ENCODE measurements at regions not wholly inside any gene's neighbourhood (a gene's known extent, or its start where the extent isn't known, plus 50 kb on each side); places are given as distances from the start of the nearest gene placed in this dataset.
A peak's percentile ranks its signal among the peaks of the same experiment; 100 is the strongest.

DNA sequence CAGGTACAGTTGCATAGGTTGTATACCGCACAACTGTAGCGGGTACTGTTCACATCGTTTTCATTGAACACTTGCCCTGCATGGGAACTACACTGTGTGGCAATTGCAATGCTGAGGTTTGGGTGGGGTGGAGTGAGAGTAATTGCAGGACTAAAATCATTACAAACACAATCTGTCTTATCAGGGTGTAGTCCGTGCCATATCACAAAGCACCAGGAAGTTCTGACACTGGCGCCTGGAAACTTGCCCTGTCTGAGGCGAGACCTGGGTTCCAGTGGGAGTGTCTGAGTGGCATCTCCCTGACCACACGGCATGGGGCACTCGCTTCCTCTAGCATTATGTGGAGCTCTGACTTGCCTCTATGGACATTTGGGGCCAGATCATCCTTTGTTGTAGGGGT is 153.4 kb downstream of the RGS9 start:
- no peak for DNase-seq (ENCODE audit: low spot score)
- H3K9me3 ChIP-seq (ENCODE audit: severe bottlenecking): no peaks in the 10 kb centered on the region
- no peak for ATAC-seq (ENCODE audit: low read depth)
- no peak overlapping the region for H3K27ac ChIP-seq (ENCODE audit: poor library complexity, severe bottlenecking)
- no peaks in the 10 kb centered on the region for H3K36me3 ChIP-seq (ENCODE audit: low read depth)
- no peak overlapping the region for H3K4me3 ChIP-seq (ENCODE audit: severe bottlenecking)
- no peaks in the 10 kb centered on the region for H3K4me1 ChIP-seq (ENCODE audit: insufficient read depth, poor library complexity, severe bottlenecking)
- TF ChIP-seq, protein P1, sequence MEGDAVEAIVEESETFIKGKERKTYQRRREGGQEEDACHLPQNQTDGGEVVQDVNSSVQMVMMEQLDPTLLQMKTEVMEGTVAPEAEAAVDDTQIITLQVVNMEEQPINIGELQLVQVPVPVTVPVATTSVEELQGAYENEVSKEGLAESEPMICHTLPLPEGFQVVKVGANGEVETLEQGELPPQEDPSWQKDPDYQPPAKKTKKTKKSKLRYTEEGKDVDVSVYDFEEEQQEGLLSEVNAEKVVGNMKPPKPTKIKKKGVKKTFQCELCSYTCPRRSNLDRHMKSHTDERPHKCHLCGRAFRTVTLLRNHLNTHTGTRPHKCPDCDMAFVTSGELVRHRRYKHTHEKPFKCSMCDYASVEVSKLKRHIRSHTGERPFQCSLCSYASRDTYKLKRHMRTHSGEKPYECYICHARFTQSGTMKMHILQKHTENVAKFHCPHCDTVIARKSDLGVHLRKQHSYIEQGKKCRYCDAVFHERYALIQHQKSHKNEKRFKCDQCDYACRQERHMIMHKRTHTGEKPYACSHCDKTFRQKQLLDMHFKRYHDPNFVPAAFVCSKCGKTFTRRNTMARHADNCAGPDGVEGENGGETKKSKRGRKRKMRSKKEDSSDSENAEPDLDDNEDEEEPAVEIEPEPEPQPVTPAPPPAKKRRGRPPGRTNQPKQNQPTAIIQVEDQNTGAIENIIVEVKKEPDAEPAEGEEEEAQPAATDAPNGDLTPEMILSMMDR (IDR thresholded peaks at IDR 0.05; ENCODE audit: poor library complexity, severe bottlenecking): no peak
- no peaks in the 10 kb centered on the region for H3K27me3 ChIP-seq (ENCODE audit: insufficient read depth, poor library complexity, severe bottlenecking)

DNA sequence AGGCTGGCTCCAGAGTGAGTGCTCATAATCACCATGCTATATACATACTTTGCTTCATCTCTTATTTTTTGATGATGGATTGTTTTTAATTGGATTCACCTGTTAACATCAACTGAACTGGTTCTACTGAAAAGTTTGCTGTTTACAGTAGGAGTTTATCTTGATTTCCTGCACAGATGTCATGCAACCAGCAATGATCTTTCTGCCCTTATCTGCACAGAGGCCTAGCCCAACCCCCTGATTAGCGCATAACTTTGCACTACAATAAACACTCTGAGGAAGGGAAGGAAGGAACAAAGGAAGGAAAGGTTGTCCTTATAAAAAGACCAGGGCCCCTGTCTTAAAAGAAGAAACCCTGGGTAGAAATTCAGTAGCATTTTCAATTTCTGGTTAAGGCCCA is 152.9 kb downstream of the RGS9 start:
- Histone ChIP-seq H3K4me1 (ENCODE audit: insufficient read depth, poor library complexity, severe bottlenecking) (no peaks in the 10 kb centered on the region), H3K4me3 (ENCODE audit: severe bottlenecking) (no peak overlapping the region), H3K27ac (ENCODE audit: poor library complexity, severe bottlenecking) (no peak overlapping the region), H3K9me3 (ENCODE audit: severe bottlenecking) (no peaks in the 10 kb centered on the region), H3K27me3 (ENCODE audit: insufficient read depth, poor library complexity, severe bottlenecking) (no peaks in the 10 kb centered on the region), H3K36me3 (ENCODE audit: low read depth) (no peaks in the 10 kb centered on the region)
- ATAC-seq (ENCODE audit: low read depth): no peak
- TF ChIP-seq, protein P1 (IDR thresholded peaks at IDR 0.05; ENCODE audit: poor library complexity, severe bottlenecking): no peak
- no peak for DNase-seq (ENCODE audit: low spot score)

DNA sequence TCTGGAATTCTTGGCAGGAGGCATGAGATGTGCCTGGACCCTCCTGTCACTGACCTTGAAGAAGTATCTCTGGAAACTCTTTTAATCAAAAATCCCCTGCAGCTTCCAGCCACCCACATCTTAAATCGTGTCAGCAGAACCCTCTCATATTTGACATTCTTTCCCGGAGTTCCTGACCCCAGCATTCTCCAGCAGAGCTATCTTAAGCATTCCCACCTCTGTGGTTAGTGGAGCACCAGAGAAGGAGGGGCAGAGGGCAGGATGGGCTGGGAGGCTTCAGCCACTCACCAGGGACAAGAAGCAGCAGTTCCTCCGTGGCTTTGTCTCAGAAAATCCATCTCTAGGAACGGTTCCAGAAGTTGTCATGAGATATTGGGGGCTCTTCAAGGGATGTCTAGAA is 149.9 kb downstream of the RGS9 start:
- Histone ChIP-seq H3K36me3 (ENCODE audit: low read depth) (no peaks in the 10 kb centered on the region), H3K9me3 (ENCODE audit: severe bottlenecking) (no peaks in the 10 kb centered on the region), H3K27ac (ENCODE audit: poor library complexity, severe bottlenecking) (no peak overlapping the region), H3K4me3 (ENCODE audit: severe bottlenecking) (no peak overlapping the region), H3K4me1 (ENCODE audit: insufficient read depth, poor library complexity, severe bottlenecking) (no peaks in the 10 kb centered on the region), H3K27me3 (ENCODE audit: insufficient read depth, poor library complexity, severe bottlenecking) (no peaks in the 10 kb centered on the region)
- ATAC-seq (ENCODE audit: low read depth) (no peak), DNase-seq (ENCODE audit: low spot score) (no peak)
- TF ChIP-seq, protein P1 (IDR thresholded peaks at IDR 0.05; ENCODE audit: poor library complexity, severe bottlenecking): no peak

DNA sequence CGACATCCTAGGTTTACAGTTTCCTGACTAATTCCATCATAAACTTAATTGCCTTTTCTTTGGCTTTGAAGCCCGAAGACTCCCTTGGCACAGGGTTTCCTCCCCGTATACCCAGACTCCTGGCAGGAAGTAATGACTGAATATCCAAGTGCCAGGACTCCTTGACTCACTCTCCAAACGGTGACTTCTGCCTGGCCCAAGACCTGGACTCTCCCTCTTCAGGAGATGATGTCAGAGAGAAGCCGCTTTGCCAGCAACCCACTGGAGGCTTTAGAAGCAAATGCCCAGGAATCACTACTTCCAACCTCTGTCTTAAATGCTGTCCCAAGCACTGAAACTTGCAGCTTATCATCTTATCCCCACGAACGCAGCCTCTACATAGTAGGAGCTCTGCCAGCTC is 146.5 kb downstream of the RGS9 start:
- Histone ChIP-seq H3K9me3 (ENCODE audit: severe bottlenecking) (no peaks in the 10 kb centered on the region), H3K4me1 (ENCODE audit: insufficient read depth, poor library complexity, severe bottlenecking) (no peaks in the 10 kb centered on the region), H3K27me3 (ENCODE audit: insufficient read depth, poor library complexity, severe bottlenecking) (no peaks in the 10 kb centered on the region), H3K27ac (ENCODE audit: poor library complexity, severe bottlenecking) (no peak overlapping the region), H3K36me3 (ENCODE audit: low read depth) (no peaks in the 10 kb centered on the region), H3K4me3 (ENCODE audit: severe bottlenecking) (no peak overlapping the region)
- no peak for DNase-seq (ENCODE audit: low spot score)
- TF ChIP-seq, protein P1 (IDR thresholded peaks at IDR 0.05; ENCODE audit: poor library complexity, severe bottlenecking): no peak
- peak; percentile 59; the same call in 2 of the 3 replicates for ATAC-seq (ENCODE audit: low read depth)

DNA sequence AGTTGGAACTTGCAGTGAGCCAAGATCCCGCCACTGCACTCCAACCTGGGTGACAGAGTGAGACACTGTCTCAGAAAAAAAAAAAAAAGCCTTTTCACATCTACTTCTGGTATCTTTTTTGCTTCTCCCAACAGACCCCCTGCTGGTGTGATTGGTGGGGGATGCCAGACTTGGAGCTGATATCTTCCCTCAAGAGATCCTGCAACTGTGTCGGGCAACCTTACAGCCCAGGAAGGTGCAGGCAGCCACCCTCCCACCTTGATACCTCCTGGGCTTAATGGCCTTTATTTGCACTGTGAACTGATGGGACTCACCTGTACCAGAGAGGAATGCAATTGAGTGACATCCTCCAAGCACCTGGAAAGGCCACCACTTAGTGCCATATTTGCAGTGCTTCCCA is 142.3 kb downstream of the RGS9 start:
- Histone ChIP-seq H3K36me3 (ENCODE audit: low read depth) (no peaks in the 10 kb centered on the region), H3K27me3 (ENCODE audit: insufficient read depth, poor library complexity, severe bottlenecking) (no peaks in the 10 kb centered on the region), H3K4me1 (ENCODE audit: insufficient read depth, poor library complexity, severe bottlenecking) (no peaks in the 10 kb centered on the region), H3K4me3 (ENCODE audit: severe bottlenecking) (no peak overlapping the region), H3K9me3 (ENCODE audit: severe bottlenecking) (no peaks in the 10 kb centered on the region), H3K27ac (ENCODE audit: poor library complexity, severe bottlenecking) (no peak overlapping the region)
- TF ChIP-seq, protein P1 (IDR thresholded peaks at IDR 0.05; ENCODE audit: poor library complexity, severe bottlenecking): no peak
- no peak for ATAC-seq (ENCODE audit: low read depth)
- no peak for DNase-seq (ENCODE audit: low spot score)

Data from RWPE2 (cell line).